ENCODE measurements at regions not wholly inside any gene's neighbourhood (a gene's known extent, or its start where the extent isn't known, plus 50 kb on each side); places are given as distances from the start of the nearest gene placed in this dataset.

DNA sequence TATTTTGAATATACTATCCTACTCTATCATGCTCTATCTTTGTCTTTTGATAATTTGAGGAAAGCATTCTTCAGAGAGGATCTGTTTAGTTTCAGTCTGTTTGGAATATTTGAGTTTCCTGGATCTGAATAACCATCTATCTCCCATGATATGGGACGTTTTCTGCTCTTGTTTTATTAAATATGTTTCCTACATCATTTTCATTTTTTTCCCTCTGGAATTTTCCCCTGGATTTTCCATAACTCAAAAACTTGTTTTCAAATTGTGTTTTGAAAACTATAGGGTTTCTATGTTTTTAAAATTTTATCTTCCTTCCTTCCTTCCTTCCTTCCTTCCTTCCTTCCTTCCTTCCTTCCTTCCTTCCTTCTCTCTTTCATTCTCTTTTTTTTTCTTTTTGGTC is 974.2 kb downstream of the TMEM121 start:
- no peak for DNase-seq (ENCODE audit: low spot score)
- POLR2A ChIA-PET (ENCODE audit: low non-redundant PET): no interaction called here
- H3K27ac ChIP-seq: no peak overlapping the region
- TF ChIP-seq CTCF (conservative IDR thresholded peaks at IDR 0.05; ENCODE audit: low read depth): no peak
- CTCF ChIA-PET: no interaction called here

DNA sequence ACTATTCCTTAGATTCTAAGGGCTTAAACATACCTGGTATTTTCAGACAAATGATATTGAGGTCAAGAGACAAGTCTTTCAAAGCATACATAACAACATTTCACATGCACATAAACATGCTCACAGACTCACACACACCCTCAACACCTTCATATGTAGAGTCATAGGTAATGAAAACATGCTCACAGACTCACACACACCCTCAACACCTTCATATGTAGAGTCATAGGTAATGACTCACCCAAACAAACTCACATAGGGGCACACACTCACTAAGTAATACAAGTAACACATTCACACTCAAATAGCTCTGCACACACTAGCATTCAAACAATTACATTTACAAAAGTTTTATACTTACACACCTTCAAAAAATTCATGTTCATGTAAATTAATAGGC is 975.5 kb downstream of the TMEM121 start:
- ChIA-PET CTCF (no interaction called here), POLR2A (ENCODE audit: low non-redundant PET) (no interaction called here)
- no peak overlapping the region for H3K27ac ChIP-seq
- no peak for DNase-seq (ENCODE audit: low spot score)
- TF ChIP-seq CTCF (conservative IDR thresholded peaks at IDR 0.05; ENCODE audit: low read depth): no peak

GRCh38 chr14:106505366-106505765 is 979.0 kb downstream of the TMEM121 start:
- no peak for DNase-seq (ENCODE audit: low spot score)
- POLR2A ChIA-PET (ENCODE audit: low non-redundant PET): no interaction called here
- CTCF ChIA-PET: interaction anchor here (0.5 to 0.7 kb wide), 2 partner anchors 88 to 122 kb away, joined by 3 to 7 read pairs; no protein-coding TSS in a partner anchor
- no peak overlapping the region for H3K27ac ChIP-seq
- no peak for TF ChIP-seq CTCF (conservative IDR thresholded peaks at IDR 0.05; ENCODE audit: low read depth)

DNA sequence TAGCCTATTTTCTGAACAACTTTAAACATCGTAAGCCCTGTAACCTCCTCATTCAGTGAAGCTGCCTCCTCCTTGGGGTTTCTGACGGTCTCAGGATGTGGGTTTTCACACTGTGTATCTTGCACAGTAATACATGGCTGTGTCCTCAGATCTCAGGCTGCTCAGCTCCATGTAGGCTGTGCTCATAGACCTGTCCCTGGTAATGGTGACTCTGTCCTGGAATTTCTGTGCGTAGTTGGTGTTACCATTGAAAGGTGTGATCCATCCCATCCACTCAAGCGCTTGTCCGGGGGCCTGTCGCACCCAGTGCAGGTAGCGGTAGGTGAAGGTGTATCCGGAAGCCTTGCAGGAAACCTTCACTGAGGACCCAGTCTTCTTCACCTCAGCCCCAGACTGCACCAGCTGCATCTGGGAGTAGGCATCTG is 980.5 kb downstream of the TMEM121 start:
- TF ChIP-seq CTCF (conservative IDR thresholded peaks at IDR 0.05; ENCODE audit: low read depth): no peak
- DNase-seq (ENCODE audit: low spot score): no peak
- ChIA-PET CTCF (interaction anchor here (0.6 kb wide), 1 partner anchor 80 kb away, joined by 3 read pairs; no protein-coding TSS in a partner anchor), POLR2A (ENCODE audit: low non-redundant PET) (interaction anchor here (0.8 kb wide), 1 partner anchor 50 kb away, joined by 3 read pairs; no protein-coding TSS in a partner anchor)
- no peak overlapping the region for H3K27ac ChIP-seq

- H3K27ac ChIP-seq: no peak overlapping the region
- ChIA-PET CTCF (interaction anchor here (0.6 kb wide), 1 partner anchor 979 kb away, joined by 3 read pairs; no protein-coding TSS in a partner anchor), POLR2A (ENCODE audit: low non-redundant PET) (interaction anchor here (0.8 kb wide), 1 partner anchor 50 kb away, joined by 3 read pairs; no protein-coding TSS in a partner anchor)
- DNase-seq (ENCODE audit: low spot score): no peak
- no peak for TF ChIP-seq CTCF (conservative IDR thresholded peaks at IDR 0.05; ENCODE audit: low read depth)
Observed at GRCh38 chr14:106507354-106507753, 981.0 kb downstream of the TMEM121 start.

DNA sequence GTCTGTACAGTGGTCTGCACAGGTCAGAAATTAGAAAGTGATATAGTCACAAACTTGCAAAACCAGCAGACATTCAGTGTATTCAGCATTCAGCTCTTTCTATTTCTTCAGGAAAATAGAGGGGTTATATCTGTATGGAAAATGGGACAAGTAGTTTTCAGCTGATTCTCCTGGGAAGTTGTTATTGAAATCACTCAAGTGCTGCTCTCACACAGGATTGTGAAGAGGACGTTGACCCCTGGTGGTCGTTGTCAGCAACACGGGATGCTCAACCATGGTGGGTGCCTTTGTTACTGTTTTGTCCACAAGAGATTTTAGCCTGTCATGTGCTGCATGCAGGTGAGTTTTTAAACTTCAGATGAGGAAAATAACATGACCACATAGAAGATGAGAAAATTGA is 981.8 kb downstream of the TMEM121 start:
- no peak for DNase-seq (ENCODE audit: low spot score)
- ChIA-PET CTCF (interaction anchor here (0.6 kb wide), 1 partner anchor 980 kb away, joined by 3 read pairs; no protein-coding TSS in a partner anchor), POLR2A (ENCODE audit: low non-redundant PET) (no interaction called here)
- H3K27ac ChIP-seq: no peak overlapping the region
- TF ChIP-seq CTCF (conservative IDR thresholded peaks at IDR 0.05; ENCODE audit: low read depth): no peak
